Thyroid gland (tissue), 4 donors: ENCODE measurements at regions not wholly inside any gene's neighbourhood (a gene's known extent, or its start where the extent isn't known, plus 50 kb on each side); places are given as distances from the start of the nearest gene placed in this dataset.

Experiments
- DNase-seq, 2 donors: peaks; one replicate each; pipeline ENCODE4 v3.0.0-alpha.2; 2019
- H3K27ac ChIP-seq, 3 donors: fragments of 200-600 bp; sonication (generic); 1 replicate in 2 of 3; 2 replicates in 1 of 3; pipeline ENCODE4 v1.5.1; 2016 to 2019; ENCODE audit warnings: mild to moderate bottlenecking in 1 of 3, moderate library complexity in 1 of 3
- H3K27me3 ChIP-seq: fragments of 200-600 bp; sonication (generic); one replicate; pipeline ENCODE4 v1.5.1; 2019
- H3K36me3 ChIP-seq, 2 donors: fragments of 200-600 bp; sonication (generic); one replicate each; pipeline ENCODE4 v1.5.1; 2016 to 2019
- H3K4me1 ChIP-seq, 2 donors: fragments of 200-600 bp; sonication (generic); one replicate each; pipeline ENCODE4 v1.5.1; 2017 to 2019
- H3K4me3 ChIP-seq, 3 donors: fragments of 200-600 bp; sonication (generic); replicated peaks in 1 of 3; 1 replicate in 2 of 3; 2 replicates in 1 of 3; pipeline ENCODE4 v1.5.1; 2016; ENCODE audit warnings: mild to moderate bottlenecking in 1 of 3
- H3K9me3 ChIP-seq: fragments of 200-600 bp; sonication (generic); one replicate; pipeline ENCODE4 v1.5.1; 2017
- POLR2A ChIP-seq, 2 donors: fragments of 450-650 bp; IDR thresholded peaks; one replicate each; pipeline ENCODE4 v1.6.1; 2017; ENCODE audit warnings: antibody characterized with exemption in 2 of 2, mild to moderate bottlenecking in 2 of 2, moderate library complexity in 1 of 2
- whole genome bisulfite sequencing, 2 donors: methylation state at CpG; one replicate each; pipeline ENCODE4 v1.1.5; 2017; 5-methylcytosine and 5-hydroxymethylcytosine counted together
- intact Hi-C: fragments of 100-400 bp; cut with DNase I; formaldehyde crosslinking; loops from one replicate; pipeline ENCODE4 v1.15.1; 2023
- TF ChIP-seq, protein P1 (sequence below), 6 experiments: fragments of 200-600 bp in 3 of 6; fragments of 450-650 bp in 3 of 6; sonication (generic) in 3 of 6; IDR thresholded peaks; one replicate each; pipeline ENCODE4 v1.5.1; 2016 to 2019; ENCODE audit warnings: antibody characterized with exemption in 6 of 6, mild to moderate bottlenecking in 2 of 6, inconsistent platforms in 1 of 6, moderate library complexity in 1 of 6

DNA sequence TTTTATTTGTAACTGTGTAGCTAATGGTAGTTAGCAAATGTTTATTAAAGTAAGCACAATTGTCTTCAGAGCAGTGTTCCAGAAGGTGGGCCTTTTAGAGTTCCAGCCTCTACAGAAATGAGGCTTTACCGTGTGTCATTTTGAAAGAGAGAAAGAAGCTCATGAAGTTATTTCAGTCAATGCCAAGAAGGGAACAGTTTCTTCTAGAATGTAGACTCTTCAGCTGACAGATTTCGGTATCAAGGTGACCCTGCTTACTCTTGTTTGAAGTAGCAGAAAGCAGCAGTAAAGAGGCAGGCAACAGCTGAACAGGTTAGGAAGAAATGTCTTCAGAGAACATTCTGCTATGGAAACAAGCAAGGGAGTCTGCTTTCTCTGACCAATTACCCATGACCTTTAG, 93.6 kb downstream of the TASL start:
- H3K4me3 ChIP-seq, result no peak overlapping the region
- H3K27me3 ChIP-seq, result no peaks in the 10 kb centered on the region
- no peak for TF ChIP-seq POLR2A (IDR thresholded peaks at IDR 0.05)
- TF ChIP-seq, protein P1, sequence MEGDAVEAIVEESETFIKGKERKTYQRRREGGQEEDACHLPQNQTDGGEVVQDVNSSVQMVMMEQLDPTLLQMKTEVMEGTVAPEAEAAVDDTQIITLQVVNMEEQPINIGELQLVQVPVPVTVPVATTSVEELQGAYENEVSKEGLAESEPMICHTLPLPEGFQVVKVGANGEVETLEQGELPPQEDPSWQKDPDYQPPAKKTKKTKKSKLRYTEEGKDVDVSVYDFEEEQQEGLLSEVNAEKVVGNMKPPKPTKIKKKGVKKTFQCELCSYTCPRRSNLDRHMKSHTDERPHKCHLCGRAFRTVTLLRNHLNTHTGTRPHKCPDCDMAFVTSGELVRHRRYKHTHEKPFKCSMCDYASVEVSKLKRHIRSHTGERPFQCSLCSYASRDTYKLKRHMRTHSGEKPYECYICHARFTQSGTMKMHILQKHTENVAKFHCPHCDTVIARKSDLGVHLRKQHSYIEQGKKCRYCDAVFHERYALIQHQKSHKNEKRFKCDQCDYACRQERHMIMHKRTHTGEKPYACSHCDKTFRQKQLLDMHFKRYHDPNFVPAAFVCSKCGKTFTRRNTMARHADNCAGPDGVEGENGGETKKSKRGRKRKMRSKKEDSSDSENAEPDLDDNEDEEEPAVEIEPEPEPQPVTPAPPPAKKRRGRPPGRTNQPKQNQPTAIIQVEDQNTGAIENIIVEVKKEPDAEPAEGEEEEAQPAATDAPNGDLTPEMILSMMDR (IDR thresholded peaks at IDR 0.05), result no peak
- H3K9me3 ChIP-seq, result no peaks in the 10 kb centered on the region
- H3K4me1 ChIP-seq, result no peaks in the 10 kb centered on the region
- peak overlapping the region in 1 of 3 donors; percentile 41 for H3K27ac ChIP-seq
- H3K36me3 ChIP-seq, result no peaks in the 10 kb centered on the region
- WGBS, 2 donors, result 33 to 47% methylated on average over 2 of the region's 2 CpGs
- intact Hi-C loops, result no loop called here
- DNase-seq, result peak in 1 of 2 donors; percentile 1

GRCh38 chrX:30468471-30468870, 109.1 kb downstream of the TASL start:
- H3K9me3 ChIP-seq, result no peaks in the 10 kb centered on the region
- no peaks in the 10 kb centered on the region for H3K36me3 ChIP-seq
- DNase-seq, result no peak
- H3K4me1 ChIP-seq, result no peaks in the 10 kb centered on the region
- no peak overlapping the region for H3K4me3 ChIP-seq
- 34 to 37% methylated on average over 3 of the region's 3 CpGs for WGBS, 2 donors
- intact Hi-C loops, result no loop called here
- TF ChIP-seq, protein P1 (IDR thresholded peaks at IDR 0.05), result no peak
- TF ChIP-seq POLR2A (IDR thresholded peaks at IDR 0.05), result no peak
- no peak overlapping the region for H3K27ac ChIP-seq
- H3K27me3 ChIP-seq, result no peaks in the 10 kb centered on the region
